PC-9 (cell line): ENCODE measurements at regions not wholly inside any gene's neighbourhood (a gene's known extent, or its start where the extent isn't known, plus 50 kb on each side); places are given as distances from the start of the nearest gene placed in this dataset.

Source experiments
- BruUV-seq: library from RNA; stranded (reverse); fragments of 400-500 nt; replicated peaks from 2 replicates; lab custom pipeline; 2021; lab: Mats Ljungman, UMichigan
- CTCF ChIA-PET: fragments of 300-600 bp; sonication (Branson Sonifier 250); formaldehyde crosslinking; loops from one replicate; lab custom pipeline; 2022; ENCODE audit warnings: antibody characterized with exemption; lab: Charles Lee
- POLR2A ChIA-PET: fragments of 300-600 bp; sonication (Branson Sonifier 250); formaldehyde crosslinking; loops from one replicate; lab custom pipeline; 2022; ENCODE audit warnings: antibody characterized with exemption; ENCODE audit not compliant: unreplicated experiment; lab: Charles Lee
- DNase-seq, 2 experiments: peaks; one replicate each; pipeline versions ENCODE4 v3.0.0 to v3.0.0-alpha.2; 2015 to 2022; ENCODE audit warnings: mixed read lengths in 1 of 2
- H2AFZ ChIP-seq: fragments of 200-600 bp; sonication (generic); 2 replicates; pipeline ENCODE4 v1.8.1; 2017; ENCODE audit warnings: antibody characterized with exemption
- H3F3A ChIP-seq: fragments of 200-600 bp; sonication (generic); 2 replicates; pipeline ENCODE4 v1.8.1; 2017; ENCODE audit warnings: antibody characterized with exemption, mild to moderate bottlenecking, low read depth; ENCODE audit not compliant: insufficient read depth
- H3K27ac ChIP-seq: fragments of 200-600 bp; sonication (generic); 2 replicates; pipeline ENCODE4 v1.6.1; 2016; ENCODE audit warnings: mixed run types
- H3K27me3 ChIP-seq: fragments of 200-600 bp; sonication (generic); 2 replicates; pipeline ENCODE4 v1.6.1; 2016; ENCODE audit warnings: low read depth, mixed run types; ENCODE audit not compliant: insufficient read depth
- H3K36me3 ChIP-seq: fragments of 200-600 bp; sonication (generic); 2 replicates; pipeline ENCODE4 v1.6.1; 2016; ENCODE audit warnings: low read depth, mixed run types
- H3K4me1 ChIP-seq: fragments of 200-600 bp; sonication (generic); replicated peaks from 2 replicates; pipeline ENCODE4 v1.6.1; 2016; ENCODE audit warnings: mixed run types; ENCODE audit not compliant: insufficient read depth
- H3K4me2 ChIP-seq: fragments of 200-600 bp; sonication (generic); 2 replicates; pipeline ENCODE4 v1.6.1; 2017; ENCODE audit warnings: mixed run types
- H3K4me3 ChIP-seq: fragments of 200-600 bp; sonication (generic); 2 replicates; pipeline ENCODE4 v1.6.1; 2016; ENCODE audit warnings: mixed run types
- H3K79me2 ChIP-seq: fragments of 200-600 bp; sonication (generic); 2 replicates; pipeline ENCODE4 v1.6.1; 2017; ENCODE audit warnings: low read depth, mixed run types
- H3K9me2 ChIP-seq: fragments of 200-600 bp; sonication (generic); 2 replicates; pipeline ENCODE4 v1.8.1; 2017; ENCODE audit warnings: mild to moderate bottlenecking; ENCODE audit not compliant: insufficient read depth
- H3K9me3 ChIP-seq: fragments of 200-600 bp; sonication (generic); 2 replicates; pipeline ENCODE4 v1.8.1; 2016; ENCODE audit warnings: low read depth; ENCODE audit not compliant: insufficient read depth
- H4K20me1 ChIP-seq: fragments of 200-600 bp; sonication (generic); 2 replicates; pipeline ENCODE4 v1.8.1; 2017; ENCODE audit not compliant: insufficient read depth
- CTCF ChIP-seq: fragments of 200-600 bp; sonication (generic); conservative IDR thresholded peaks from 2 replicates; pipeline ENCODE4 v1.6.1; 2017; ENCODE audit warnings: mixed run types, antibody characterized with exemption, mild to moderate bottlenecking, moderate library complexity
- EZH2 ChIP-seq: fragments of 200-600 bp; sonication (generic); IDR thresholded peaks from 2 replicates; pipeline ENCODE4 v1.8.0; 2017; ENCODE audit warnings: antibody characterized with exemption, low read depth
- intact Hi-C: fragments of 100-400 bp; cut with micrococcal nuclease; formaldehyde crosslinking; loops from one replicate; pipeline ENCODE4 v1.10.0; 2022; ENCODE audit not compliant: unreplicated experiment

- no peaks in the 10 kb centered on the region for H3K27me3 ChIP-seq
Measured at GRCh38 chr10:62689712-62690111, 114.8 kb upstream of the ADO start.

GRCh38 chr10:62690703-62691102, 113.8 kb upstream of the ADO start:
- Histone ChIP-seq H3K4me1 (no peaks in the 10 kb centered on the region), H3K9me3 (peaks cover 4% of the 10 kb centered on the region; the same call in 1 of the 2 replicates), H3K9me2 (no peaks in the 10 kb centered on the region), H2AFZ (no peak overlapping the region), H3K79me2 (no peaks in the 10 kb centered on the region), H3K4me2 (no peak overlapping the region), H3K27ac (no peak overlapping the region), H3F3A (no peaks in the 10 kb centered on the region), H3K36me3 (no peaks in the 10 kb centered on the region), H3K27me3 (no peaks in the 10 kb centered on the region), H3K4me3 (no peak overlapping the region), H4K20me1 (no peaks in the 10 kb centered on the region)
- no peak for TF ChIP-seq EZH2
- TF ChIP-seq CTCF, result no peak
- CTCF ChIA-PET, result no interaction called here
- no peak for DNase-seq
- POLR2A ChIA-PET, result no interaction called here
- BruUV-seq, result no TSS peak
- intact Hi-C loops, result no loop called here

More at GRCh38 chr10:62689712-62690111, 114.8 kb upstream of the ADO start:
- Histone ChIP-seq H2AFZ (no peak overlapping the region), H3K4me3 (no peak overlapping the region), H3K4me2 (no peak overlapping the region), H3K9me3 (peaks cover 4% of the 10 kb centered on the region; the same call in 1 of the 2 replicates), H3F3A (no peaks in the 10 kb centered on the region), H3K27ac (no peak overlapping the region), H3K9me2 (no peaks in the 10 kb centered on the region), H4K20me1 (no peaks in the 10 kb centered on the region), H3K4me1 (no peaks in the 10 kb centered on the region), H3K79me2 (no peaks in the 10 kb centered on the region), H3K36me3 (no peaks in the 10 kb centered on the region)
- TF ChIP-seq EZH2 (no peak), CTCF (no peak)
- ChIA-PET POLR2A (no interaction called here), CTCF (no interaction called here)
- BruUV-seq, result no TSS peak
- DNase-seq, result no peak
- intact Hi-C loops, result no loop called here

- no peaks in the 10 kb centered on the region for H4K20me1 ChIP-seq
- H3K27ac ChIP-seq, result no peak overlapping the region
- no peak for DNase-seq
- H3K9me3 ChIP-seq, result peaks cover 4% of the 10 kb centered on the region; the same call in 1 of the 2 replicates
- BruUV-seq, result no TSS peak
- no peak overlapping the region for H2AFZ ChIP-seq
- H3K4me3 ChIP-seq, result no peak overlapping the region
- no peaks in the 10 kb centered on the region for H3K27me3 ChIP-seq
- no peaks in the 10 kb centered on the region for H3K36me3 ChIP-seq
- no peak for TF ChIP-seq EZH2
- no peaks in the 10 kb centered on the region for H3F3A ChIP-seq
- no peaks in the 10 kb centered on the region for H3K4me1 ChIP-seq
- POLR2A ChIA-PET, result no interaction called here
- intact Hi-C loops, result no loop called here
- no peaks in the 10 kb centered on the region for H3K79me2 ChIP-seq
- H3K9me2 ChIP-seq, result no peaks in the 10 kb centered on the region
- H3K4me2 ChIP-seq, result no peak overlapping the region
- CTCF ChIA-PET, result no interaction called here
Measured at GRCh38 chr10:62691336-62691735, 113.2 kb upstream of the ADO start.

GRCh38 chr10:62692085-62692484, 112.4 kb upstream of the ADO start:
- BruUV-seq, result no TSS peak
- ChIA-PET POLR2A (no interaction called here), CTCF (no interaction called here)
- Histone ChIP-seq H3K36me3 (no peaks in the 10 kb centered on the region), H4K20me1 (no peaks in the 10 kb centered on the region), H3K4me3 (no peak overlapping the region), H3K27me3 (no peaks in the 10 kb centered on the region), H2AFZ (no peak overlapping the region), H3K27ac (no peak overlapping the region), H3K9me2 (0 out of 2 replicates have a peak, but pooled peaks cover 4% of the 10 kb centered on the region), H3K79me2 (no peaks in the 10 kb centered on the region), H3K9me3 (no peaks in the 10 kb centered on the region), H3F3A (no peaks in the 10 kb centered on the region), H3K4me1 (no peaks in the 10 kb centered on the region), H3K4me2 (no peak overlapping the region)
- DNase-seq, result no peak
- intact Hi-C loops, result no loop called here
- TF ChIP-seq CTCF (no peak), EZH2 (no peak)
